Mucosa of descending colon (tissue), 3 donors: ENCODE measurements at regions not wholly inside any gene's neighbourhood (a gene's known extent, or its start where the extent isn't known, plus 50 kb on each side); places are given as distances from the start of the nearest gene placed in this dataset.

ENCODE experiments used
- ATAC-seq: fragments of 200-7000 bp; cut with Tn5 transposase; one replicate; pipeline ENCODE4 v1.9.1; 2020; ENCODE audit warnings: mild to moderate bottlenecking, moderate library complexity
- DNase-seq, 3 donors: peaks; one replicate each; pipeline ENCODE4 v3.0.0-alpha.2; 2020
- H3K36me3 ChIP-seq: fragments of 200-600 bp; one replicate; pipeline ENCODE4 v1.8.0; 2021; ENCODE audit warnings: low read depth, mild to moderate bottlenecking
- H3K4me1 ChIP-seq: fragments of 200-600 bp; one replicate; pipeline ENCODE4 v1.8.0; 2021; ENCODE audit warnings: low read depth, mild to moderate bottlenecking
- H3K4me3 ChIP-seq: fragments of 200-600 bp; one replicate; pipeline ENCODE4 v1.8.0; 2021; ENCODE audit warnings: mild to moderate bottlenecking
- H3K9me3 ChIP-seq: fragments of 200-600 bp; one replicate; pipeline ENCODE4 v1.8.0; 2021; ENCODE audit warnings: mild to moderate bottlenecking
- intact Hi-C, 2 donors: fragments of 100-400 bp; cut with DNase I in 1 of 2; cut with micrococcal nuclease in 1 of 2; formaldehyde crosslinking; loops; one replicate each; pipeline versions ENCODE4 v1.11.0 to v1.11.1; 2022; cut with DNase I, micrococcal nuclease
- TF ChIP-seq, protein P1 (sequence below): fragments of 200-600 bp; IDR thresholded peaks from one replicate; pipeline ENCODE4 v1.8.0; 2022; ENCODE audit warnings: antibody characterized with exemption, mild to moderate bottlenecking
- donor health status: DM: no; HTN: no; CAD: no; lungs with moderate emphysema.
- donor health status: DM: no; HTN: no; CAD: no.
- donor health status: DM: no; HTN: yes; CAD: no.

DNA sequence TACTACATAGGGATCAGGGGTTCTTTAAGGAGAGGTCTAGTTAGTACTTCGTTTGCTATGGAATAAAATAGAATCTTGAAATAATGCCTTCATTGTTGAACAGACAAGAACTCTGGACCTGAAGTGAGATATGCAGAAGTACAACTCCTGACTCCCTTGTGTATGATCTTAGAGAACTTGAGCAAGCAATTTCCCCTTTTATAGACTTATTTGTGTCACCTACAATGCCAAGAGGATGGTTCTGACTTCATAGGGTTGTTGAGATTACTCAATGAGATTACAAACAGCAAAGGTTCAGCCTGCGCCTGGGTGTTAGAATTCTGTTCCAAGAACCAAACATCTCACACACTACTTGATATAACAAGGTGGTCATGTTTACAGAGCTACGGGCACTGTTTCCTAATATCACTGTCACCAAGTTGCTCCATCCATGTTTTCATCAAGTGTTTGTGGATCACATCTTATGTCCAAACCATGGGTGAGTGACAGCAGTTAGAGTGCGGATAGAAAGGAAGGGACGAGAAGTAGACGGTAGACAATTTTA is 76.7 kb upstream of the ADAMTS9 start:
- H3K36me3 ChIP-seq: no peaks in the 10 kb centered on the region
- intact Hi-C loops: no loop called here
- H3K4me1 ChIP-seq: no peaks in the 10 kb centered on the region
- TF ChIP-seq, protein P1, sequence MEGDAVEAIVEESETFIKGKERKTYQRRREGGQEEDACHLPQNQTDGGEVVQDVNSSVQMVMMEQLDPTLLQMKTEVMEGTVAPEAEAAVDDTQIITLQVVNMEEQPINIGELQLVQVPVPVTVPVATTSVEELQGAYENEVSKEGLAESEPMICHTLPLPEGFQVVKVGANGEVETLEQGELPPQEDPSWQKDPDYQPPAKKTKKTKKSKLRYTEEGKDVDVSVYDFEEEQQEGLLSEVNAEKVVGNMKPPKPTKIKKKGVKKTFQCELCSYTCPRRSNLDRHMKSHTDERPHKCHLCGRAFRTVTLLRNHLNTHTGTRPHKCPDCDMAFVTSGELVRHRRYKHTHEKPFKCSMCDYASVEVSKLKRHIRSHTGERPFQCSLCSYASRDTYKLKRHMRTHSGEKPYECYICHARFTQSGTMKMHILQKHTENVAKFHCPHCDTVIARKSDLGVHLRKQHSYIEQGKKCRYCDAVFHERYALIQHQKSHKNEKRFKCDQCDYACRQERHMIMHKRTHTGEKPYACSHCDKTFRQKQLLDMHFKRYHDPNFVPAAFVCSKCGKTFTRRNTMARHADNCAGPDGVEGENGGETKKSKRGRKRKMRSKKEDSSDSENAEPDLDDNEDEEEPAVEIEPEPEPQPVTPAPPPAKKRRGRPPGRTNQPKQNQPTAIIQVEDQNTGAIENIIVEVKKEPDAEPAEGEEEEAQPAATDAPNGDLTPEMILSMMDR: no peak
- DNase-seq: no peak
- no peaks in the 10 kb centered on the region for H3K9me3 ChIP-seq
- no peak overlapping the region for H3K4me3 ChIP-seq
- ATAC-seq: peak; percentile 66

DNA sequence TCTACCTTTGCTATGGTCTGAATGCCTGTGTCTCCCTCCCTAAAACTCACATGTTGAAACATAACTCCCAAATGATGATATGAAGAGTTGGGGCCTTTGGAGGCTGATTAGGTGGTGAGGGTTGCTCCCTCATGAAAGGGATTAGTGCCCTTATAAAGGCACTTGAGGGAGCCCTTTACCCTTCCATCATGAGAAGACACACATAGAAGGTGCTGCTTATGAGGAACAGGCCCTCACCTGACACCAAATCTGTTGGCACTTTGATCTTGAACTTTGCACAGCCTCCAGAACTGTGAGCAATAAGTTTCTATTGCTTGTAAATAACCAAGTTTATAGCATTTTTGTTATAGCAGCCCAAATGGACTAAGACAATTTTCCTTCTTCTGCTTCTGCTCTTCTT is 76.2 kb upstream of the ADAMTS9 start:
- H3K36me3 ChIP-seq: no peaks in the 10 kb centered on the region
- H3K4me1 ChIP-seq: no peaks in the 10 kb centered on the region
- intact Hi-C loops: no loop called here
- TF ChIP-seq, protein P1: no peak
- H3K9me3 ChIP-seq: no peaks in the 10 kb centered on the region
- ATAC-seq: peak; percentile 85
- peak in 1 of 3 donors; percentile 4 for DNase-seq
- no peak overlapping the region for H3K4me3 ChIP-seq

DNA sequence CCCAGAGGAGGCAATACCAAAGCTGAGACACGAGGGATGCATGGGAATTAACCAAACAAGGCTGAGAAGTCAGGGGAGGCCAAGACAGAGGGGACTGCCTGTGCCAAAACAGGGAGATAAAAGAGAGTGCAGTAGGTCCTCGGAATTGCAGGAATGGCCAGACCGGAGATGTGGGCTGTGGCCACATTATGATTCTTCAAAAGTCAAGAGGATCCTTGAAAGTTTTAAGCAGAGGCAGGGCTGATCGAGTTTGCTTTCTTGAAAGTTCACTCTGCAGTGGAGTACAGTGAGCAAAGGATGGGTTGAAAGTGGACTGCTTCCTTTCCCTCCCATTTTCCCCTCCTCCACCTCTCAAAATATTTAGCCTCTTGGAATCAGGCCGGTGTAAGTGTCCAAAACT is 73.9 kb upstream of the ADAMTS9 start:
- intact Hi-C loops: no loop called here
- no peaks in the 10 kb centered on the region for H3K36me3 ChIP-seq
- no peak for DNase-seq
- ATAC-seq: no peak
- TF ChIP-seq, protein P1: no peak
- no peaks in the 10 kb centered on the region for H3K9me3 ChIP-seq
- no peaks in the 10 kb centered on the region for H3K4me1 ChIP-seq
- H3K4me3 ChIP-seq: no peak overlapping the region

DNA sequence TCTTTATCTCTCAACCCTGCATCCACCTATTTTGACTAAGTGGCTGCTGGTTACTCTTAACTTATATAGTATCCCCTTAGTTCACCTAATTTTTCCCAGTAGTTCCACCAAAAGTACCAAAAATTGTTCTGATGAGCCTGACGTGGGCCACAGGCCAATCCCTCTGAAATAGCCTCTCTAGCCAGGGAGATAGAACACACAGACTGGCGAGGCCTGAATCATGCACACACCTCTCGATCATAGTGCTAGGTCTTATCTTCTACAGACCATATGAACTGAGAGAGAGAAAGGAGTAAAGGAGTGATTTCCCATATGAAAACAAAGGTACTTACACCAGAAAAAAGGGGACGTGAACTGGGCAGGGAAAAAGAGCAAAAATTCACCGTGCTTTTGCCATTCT is 72.5 kb upstream of the ADAMTS9 start:
- H3K36me3 ChIP-seq: no peaks in the 10 kb centered on the region
- no peak for ATAC-seq
- intact Hi-C loops: no loop called here
- no peaks in the 10 kb centered on the region for H3K9me3 ChIP-seq
- no peaks in the 10 kb centered on the region for H3K4me1 ChIP-seq
- DNase-seq: no peak
- TF ChIP-seq, protein P1: no peak
- H3K4me3 ChIP-seq: no peak overlapping the region

DNA sequence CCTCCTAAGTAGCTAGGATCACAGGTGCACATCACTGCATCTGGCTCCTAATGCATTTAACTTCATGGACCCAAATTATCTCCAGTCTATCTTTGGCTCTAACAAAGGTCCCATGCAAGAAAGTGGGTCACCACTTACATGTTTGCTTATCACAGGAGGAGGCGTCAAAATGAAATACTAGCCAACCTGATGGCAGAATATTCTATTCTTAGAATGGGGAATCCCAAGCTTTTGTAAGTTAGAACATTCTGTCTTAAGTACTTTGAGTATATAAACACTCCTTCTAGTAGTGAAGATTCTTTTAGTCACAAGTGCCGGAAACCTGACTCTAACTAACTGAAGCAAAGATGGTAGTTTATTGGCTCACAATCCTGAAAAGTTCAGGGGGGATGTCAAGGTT is 72.0 kb upstream of the ADAMTS9 start:
- H3K36me3 ChIP-seq: no peaks in the 10 kb centered on the region
- H3K4me1 ChIP-seq: no peaks in the 10 kb centered on the region
- intact Hi-C loops: no loop called here
- no peak overlapping the region for H3K4me3 ChIP-seq
- H3K9me3 ChIP-seq: no peaks in the 10 kb centered on the region
- TF ChIP-seq, protein P1: no peak
- DNase-seq (no peak), ATAC-seq (no peak)

DNA sequence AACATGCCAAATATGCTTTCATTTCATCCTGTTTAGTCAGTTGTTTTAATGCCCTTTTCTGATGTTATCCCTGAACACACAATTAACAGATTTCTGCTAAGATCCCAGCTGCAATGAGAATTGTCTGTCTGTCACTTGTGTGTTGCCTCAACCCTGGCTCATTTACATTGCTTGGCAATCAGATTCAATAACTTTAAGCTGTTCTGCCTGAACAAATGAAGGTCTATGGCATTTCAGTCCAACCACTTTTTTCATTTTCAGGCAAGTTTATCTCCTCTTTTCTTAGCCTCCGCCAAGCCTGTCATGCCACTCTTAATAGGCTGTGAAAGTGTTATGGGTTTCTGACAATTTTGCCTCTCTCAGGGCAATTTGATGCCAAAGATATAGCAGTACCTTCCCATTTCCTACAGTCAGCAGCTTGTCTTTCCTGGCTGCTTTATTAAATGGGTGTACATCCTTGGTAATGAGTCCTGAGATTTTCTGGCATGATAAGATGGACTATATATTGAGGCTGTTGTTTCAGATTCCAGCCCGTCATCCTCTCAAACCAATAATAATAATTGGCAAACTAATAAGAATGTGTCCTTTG is 68.7 kb upstream of the ADAMTS9 start:
- DNase-seq (no peak), ATAC-seq (no peak)
- no peak overlapping the region for H3K4me3 ChIP-seq
- intact Hi-C loops: no loop called here
- H3K9me3 ChIP-seq: no peaks in the 10 kb centered on the region
- TF ChIP-seq, protein P1: no peak
- H3K36me3 ChIP-seq: no peaks in the 10 kb centered on the region
- H3K4me1 ChIP-seq: no peaks in the 10 kb centered on the region
